AG04449 (cell line): ENCODE measurements at regions not wholly inside any gene's neighbourhood (a gene's known extent, or its start where the extent isn't known, plus 50 kb on each side); places are given as distances from the start of the nearest gene placed in this dataset.
A peak's percentile ranks its signal among the peaks of the same experiment; 100 is the strongest.
"Not testable (repeated sequence)": the region's sequence is repeated elsewhere in the genome, so short reads cannot be mapped to it uniquely, and the experiment has no call there.

Experiments
- CTCF ChIA-PET: fragments of 350-600 bp; formaldehyde crosslinking; extraction: SDS; loops from one replicate; lab custom pipeline; 2021; ENCODE audit warnings: antibody characterized with exemption; lab: Yijun Ruan, JAX
- POLR2A ChIA-PET: fragments of 400-600, 350-600 bp; formaldehyde crosslinking; extraction: SDS; loops from one replicate; lab custom pipeline; 2020; ENCODE audit warnings: antibody characterized with exemption, inconsistent platforms; lab: Yijun Ruan, JAX
- DNase-seq: peaks from one replicate; pipeline ENCODE4 v3.0.0-alpha.2; 2010; ENCODE audit warnings: low read depth, low spot score
- H3K4me3 ChIP-seq: 2 replicates; pipeline ENCODE4 v1.5.1; 2011; ENCODE audit warnings: low read depth, mild to moderate bottlenecking, control low read depth, low read length
- CTCF ChIP-seq: IDR thresholded peaks from one replicate; pipeline ENCODE4 v1.5.1; 2011; ENCODE audit warnings: mild to moderate bottlenecking, moderate library complexity, low read length, control low read depth, inconsistent platforms; ENCODE audit not compliant: insufficient read depth; ENCODE audit errors: missing control alignments

DNA sequence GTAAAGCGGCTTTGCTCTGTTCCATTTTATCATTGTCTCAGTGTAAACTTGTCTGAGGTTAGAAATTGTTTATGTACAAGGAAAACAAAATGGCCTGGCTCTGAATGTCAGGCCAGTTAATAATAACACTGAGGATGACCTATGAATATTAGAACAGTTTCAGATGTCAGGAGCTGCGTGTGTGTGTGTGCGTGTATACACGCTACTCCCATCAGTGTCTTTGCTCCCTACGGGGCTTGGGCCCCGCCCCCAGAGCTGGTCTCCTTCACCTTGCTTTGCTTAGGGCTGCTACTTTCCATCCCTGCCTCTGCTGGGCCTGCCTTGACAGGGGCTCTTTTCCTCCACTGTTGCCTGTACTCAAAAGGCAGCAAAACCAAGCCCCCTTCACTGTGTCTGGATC, 142.3 kb upstream of the BET1 start:
- ChIA-PET POLR2A (no interaction called here), CTCF (no interaction called here)
- no peak overlapping the region for H3K4me3 ChIP-seq
- no peak for TF ChIP-seq CTCF
- DNase-seq: no peak

DNA sequence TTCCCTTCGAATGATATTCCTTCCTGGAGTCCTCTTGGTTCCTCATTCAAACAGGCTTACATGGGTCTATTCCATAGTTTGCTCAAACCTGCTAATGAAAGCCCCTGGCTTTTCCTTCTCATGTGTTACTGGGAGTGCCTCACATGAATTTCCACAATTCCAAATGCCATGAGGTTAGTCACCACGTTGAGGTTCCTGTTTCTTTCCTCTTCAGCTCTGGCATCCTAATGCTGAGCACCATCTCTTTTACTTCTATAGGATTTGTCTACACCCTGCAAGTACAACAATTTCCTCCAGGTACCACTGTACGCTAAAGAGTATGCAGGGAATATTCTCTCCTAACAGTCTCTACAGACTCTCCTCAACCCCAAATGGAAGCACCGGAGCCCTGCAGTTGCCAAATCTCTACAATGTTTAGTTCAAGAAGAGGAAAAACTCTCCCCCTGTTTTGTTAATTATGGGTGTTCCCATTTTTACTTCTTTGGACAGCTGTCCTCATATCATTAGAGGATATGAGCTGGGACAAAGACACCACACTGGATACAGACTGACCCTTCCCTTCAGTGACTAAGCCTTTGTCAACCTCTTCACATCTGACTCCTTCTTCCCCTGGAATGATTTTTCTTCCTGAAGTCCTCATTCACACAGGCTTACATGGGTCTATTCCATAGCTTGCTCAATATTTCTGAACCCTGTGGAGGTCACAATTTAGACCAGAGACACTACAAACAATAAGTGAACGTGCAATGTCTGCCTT, 145.8 kb upstream of the BET1 start:
- H3K4me3 ChIP-seq: no peak overlapping the region
- no peak for DNase-seq
- POLR2A ChIA-PET: no interaction called here
- CTCF ChIA-PET: interaction anchor here (0.9 kb wide), 1 partner anchor 8 kb away, joined by 3 read pairs; no protein-coding TSS in a partner anchor
- TF ChIP-seq CTCF: no peak

GRCh38 chr7:94154182-94154581, 150.0 kb upstream of the BET1 start:
- POLR2A ChIA-PET: no interaction called here
- TF ChIP-seq CTCF: no peak
- no peak overlapping the region for H3K4me3 ChIP-seq
- no peak for DNase-seq
- CTCF ChIA-PET: no interaction called here

- no peak for DNase-seq
Observed at GRCh38 chr7:94154858-94155257, 150.7 kb upstream of the BET1 start.

GRCh38 chr7:94157659-94158306, 153.6 kb upstream of the BET1 start:
- POLR2A ChIA-PET, CTCF ChIA-PET, H3K4me3 ChIP-seq: not testable (repeated sequence)
- peak; percentile 23 for DNase-seq

More at GRCh38 chr7:94154858-94155257, 150.7 kb upstream of the BET1 start:
- POLR2A ChIA-PET: no interaction called here
- TF ChIP-seq CTCF: no peak
- H3K4me3 ChIP-seq: no peak overlapping the region
- CTCF ChIA-PET: interaction anchor here (1.5 kb wide), 1 partner anchor 21 kb away, joined by 5 read pairs; no protein-coding TSS in a partner anchor

DNA sequence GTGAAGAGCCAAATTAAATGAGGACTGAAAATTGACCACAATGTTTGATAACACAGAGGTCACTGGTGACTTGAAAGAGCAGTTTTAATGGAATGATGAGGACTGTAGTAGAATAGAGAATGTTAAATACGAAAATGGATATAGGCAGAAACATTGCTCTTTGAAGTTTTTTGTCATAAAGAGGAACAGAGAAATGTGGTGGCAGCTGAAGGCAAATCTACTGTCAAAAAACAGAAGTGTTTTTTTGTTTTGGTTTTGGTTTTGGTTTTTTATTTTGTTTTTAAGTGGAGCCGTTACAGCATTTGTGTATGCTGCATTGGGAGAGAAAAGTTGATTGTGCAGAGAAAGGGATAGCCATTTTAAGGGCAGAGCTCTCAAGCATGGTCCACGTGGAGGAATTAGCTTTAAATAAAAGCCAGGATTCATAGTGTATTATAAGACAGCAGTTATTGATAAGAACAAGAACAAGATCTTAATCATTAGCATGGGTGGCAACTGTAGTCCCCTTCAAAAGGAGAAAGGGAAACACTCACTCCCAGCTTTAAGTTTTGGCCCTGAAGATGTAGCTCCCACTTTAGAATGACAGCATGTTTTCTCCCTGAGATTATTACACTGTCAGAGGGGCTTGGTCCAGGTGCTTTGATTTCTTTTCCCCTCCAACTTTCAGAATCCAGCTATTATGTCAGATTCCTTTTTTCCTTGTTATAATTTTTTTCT, 156.7 kb upstream of the BET1 start:
- ChIA-PET CTCF (no interaction called here), POLR2A (no interaction called here)
- no peak overlapping the region for H3K4me3 ChIP-seq
- no peak for TF ChIP-seq CTCF
- no peak for DNase-seq
